ENCODE measurements at regions not wholly inside any gene's neighbourhood (a gene's known extent, or its start where the extent isn't known, plus 50 kb on each side); places are given as distances from the start of the nearest gene placed in this dataset.

GRCh38 chr5:122638581-122638980 is 136.3 kb upstream of the SNX2 start:
- no peak overlapping the region for H3K27ac ChIP-seq (ENCODE audit: low read depth in 1 of 3, low read length in 2 of 3)
- H3K27me3 ChIP-seq (ENCODE audit: control insufficient read depth in 3 of 3, insufficient read depth in 3 of 3, low read length in 3 of 3): peaks cover 0 to 2% (median 0%) of the 10 kb centered on the region in 3 donors
- H3K36me3 ChIP-seq (ENCODE audit: control insufficient read depth in 3 of 3, insufficient read depth in 2 of 3, low read depth in 1 of 3, low read length in 3 of 3): no peaks in the 10 kb centered on the region
- 79 to 85% (median 80%) methylated on average over 1 of the region's 1 CpG for WGBS, 3 donors
- H3K4me1 ChIP-seq (ENCODE audit: control insufficient read depth in 3 of 3, insufficient read depth in 2 of 3, low read depth in 1 of 3, low read length in 2 of 3): no peaks in the 10 kb centered on the region
- no peak overlapping the region for H3K4me3 ChIP-seq (ENCODE audit: low read depth in 1 of 3, low read length in 3 of 3)
- FAIRE-seq (no peak), DNase-seq (no peak)
- H3K9me3 ChIP-seq (ENCODE audit: control insufficient read depth in 2 of 2, insufficient read depth in 1 of 2, low read depth in 1 of 2, low read length in 1 of 2): peaks cover 0 to 3% of the 10 kb centered on the region in 2 donors

- Histone ChIP-seq H3K27me3 (ENCODE audit: control insufficient read depth in 3 of 3, insufficient read depth in 3 of 3, low read length in 3 of 3) (peaks cover 0 to 2% (median 0%) of the 10 kb centered on the region in 3 donors), H3K4me1 (ENCODE audit: control insufficient read depth in 3 of 3, insufficient read depth in 2 of 3, low read depth in 1 of 3, low read length in 2 of 3) (no peaks in the 10 kb centered on the region), H3K9me3 (ENCODE audit: control insufficient read depth in 2 of 2, insufficient read depth in 1 of 2, low read depth in 1 of 2, low read length in 1 of 2) (peaks cover 0 to 3% of the 10 kb centered on the region in 2 donors), H3K4me3 (ENCODE audit: low read depth in 1 of 3, low read length in 3 of 3) (no peak overlapping the region), H3K27ac (ENCODE audit: low read depth in 1 of 3, low read length in 2 of 3) (no peak overlapping the region), H3K36me3 (ENCODE audit: control insufficient read depth in 3 of 3, insufficient read depth in 2 of 3, low read depth in 1 of 3, low read length in 3 of 3) (no peaks in the 10 kb centered on the region)
- DNase-seq (no peak), FAIRE-seq (no peak)
- WGBS, 3 donors: 62 to 76% (median 68%) methylated on average over 6 of the region's 6 CpGs
Observed at GRCh38 chr5:122639033-122639432, 135.8 kb upstream of the SNX2 start.

GRCh38 chr5:122639864-122640263 is 135.0 kb upstream of the SNX2 start:
- 61 to 77% (median 62%) methylated on average over 2 of the region's 2 CpGs for WGBS, 3 donors
- H3K4me3 ChIP-seq (ENCODE audit: low read depth in 1 of 3, low read length in 3 of 3): no peak overlapping the region
- H3K4me1 ChIP-seq (ENCODE audit: control insufficient read depth in 3 of 3, insufficient read depth in 2 of 3, low read depth in 1 of 3, low read length in 2 of 3): no peaks in the 10 kb centered on the region
- no peaks in the 10 kb centered on the region for H3K36me3 ChIP-seq (ENCODE audit: control insufficient read depth in 3 of 3, insufficient read depth in 2 of 3, low read depth in 1 of 3, low read length in 3 of 3)
- H3K9me3 ChIP-seq (ENCODE audit: control insufficient read depth in 2 of 2, insufficient read depth in 1 of 2, low read depth in 1 of 2, low read length in 1 of 2): peaks cover 0 to 3% of the 10 kb centered on the region in 2 donors
- H3K27ac ChIP-seq (ENCODE audit: low read depth in 1 of 3, low read length in 2 of 3): no peak overlapping the region
- FAIRE-seq (no peak), DNase-seq (no peak)
- H3K27me3 ChIP-seq (ENCODE audit: control insufficient read depth in 3 of 3, insufficient read depth in 3 of 3, low read length in 3 of 3): peaks cover 0 to 2% (median 0%) of the 10 kb centered on the region in 3 donors

GRCh38 chr5:122649080-122649479 is 125.8 kb upstream of the SNX2 start:
- H3K4me3 ChIP-seq (ENCODE audit: low read depth in 1 of 3, low read length in 3 of 3): no peak overlapping the region
- H3K4me1 ChIP-seq (ENCODE audit: control insufficient read depth in 3 of 3, insufficient read depth in 2 of 3, low read depth in 1 of 3, low read length in 2 of 3): no peaks in the 10 kb centered on the region
- H3K36me3 ChIP-seq (ENCODE audit: control insufficient read depth in 3 of 3, insufficient read depth in 2 of 3, low read depth in 1 of 3, low read length in 3 of 3): no peaks in the 10 kb centered on the region
- DNase-seq: no peak
- 67 to 75% (median 67%) methylated on average over 3 of the region's 3 CpGs for WGBS, 3 donors
- H3K9me3 ChIP-seq (ENCODE audit: control insufficient read depth in 2 of 2, insufficient read depth in 1 of 2, low read depth in 1 of 2, low read length in 1 of 2): no peaks in the 10 kb centered on the region
- H3K27ac ChIP-seq (ENCODE audit: low read depth in 1 of 3, low read length in 2 of 3): no peak overlapping the region
- H3K27me3 ChIP-seq (ENCODE audit: control insufficient read depth in 3 of 3, insufficient read depth in 3 of 3, low read length in 3 of 3): no peaks in the 10 kb centered on the region
- FAIRE-seq: no peak

- H3K36me3 ChIP-seq (ENCODE audit: control insufficient read depth in 3 of 3, insufficient read depth in 2 of 3, low read depth in 1 of 3, low read length in 3 of 3): no peaks in the 10 kb centered on the region
- 61 to 66% (median 64%) methylated on average over 3 of the region's 3 CpGs for WGBS, 3 donors
- DNase-seq (no peak), FAIRE-seq (no peak)
- no peaks in the 10 kb centered on the region for H3K27me3 ChIP-seq (ENCODE audit: control insufficient read depth in 3 of 3, insufficient read depth in 3 of 3, low read length in 3 of 3)
- H3K4me1 ChIP-seq (ENCODE audit: control insufficient read depth in 3 of 3, insufficient read depth in 2 of 3, low read depth in 1 of 3, low read length in 2 of 3): no peaks in the 10 kb centered on the region
- no peak overlapping the region for H3K27ac ChIP-seq (ENCODE audit: low read depth in 1 of 3, low read length in 2 of 3)
- no peak overlapping the region for H3K4me3 ChIP-seq (ENCODE audit: low read depth in 1 of 3, low read length in 3 of 3)
- no peaks in the 10 kb centered on the region for H3K9me3 ChIP-seq (ENCODE audit: control insufficient read depth in 2 of 2, insufficient read depth in 1 of 2, low read depth in 1 of 2, low read length in 1 of 2)
Observed at GRCh38 chr5:122653087-122654017, 121.5 kb upstream of the SNX2 start.

GRCh38 chr5:122656160-122656559 is 118.7 kb upstream of the SNX2 start:
- no peaks in the 10 kb centered on the region for H3K9me3 ChIP-seq (ENCODE audit: control insufficient read depth in 2 of 2, insufficient read depth in 1 of 2, low read depth in 1 of 2, low read length in 1 of 2)
- no peaks in the 10 kb centered on the region for H3K27me3 ChIP-seq (ENCODE audit: control insufficient read depth in 3 of 3, insufficient read depth in 3 of 3, low read length in 3 of 3)
- no peak for DNase-seq
- FAIRE-seq: no peak
- H3K36me3 ChIP-seq (ENCODE audit: control insufficient read depth in 3 of 3, insufficient read depth in 2 of 3, low read depth in 1 of 3, low read length in 3 of 3): no peaks in the 10 kb centered on the region
- H3K4me3 ChIP-seq (ENCODE audit: low read depth in 1 of 3, low read length in 3 of 3): no peak overlapping the region
- no peaks in the 10 kb centered on the region for H3K4me1 ChIP-seq (ENCODE audit: control insufficient read depth in 3 of 3, insufficient read depth in 2 of 3, low read depth in 1 of 3, low read length in 2 of 3)
- WGBS, 3 donors: 62 to 76% (median 75%) methylated on average over 4 of the region's 4 CpGs
- H3K27ac ChIP-seq (ENCODE audit: low read depth in 1 of 3, low read length in 2 of 3): no peak overlapping the region

- FAIRE-seq (no peak), DNase-seq (no peak)
- WGBS, 3 donors: 88 to 95% (median 89%) methylated on average over 1 of the region's 1 CpG
- no peaks in the 10 kb centered on the region for H3K9me3 ChIP-seq (ENCODE audit: control insufficient read depth in 2 of 2, insufficient read depth in 1 of 2, low read depth in 1 of 2, low read length in 1 of 2)
- no peaks in the 10 kb centered on the region for H3K27me3 ChIP-seq (ENCODE audit: control insufficient read depth in 3 of 3, insufficient read depth in 3 of 3, low read length in 3 of 3)
- no peak overlapping the region for H3K4me3 ChIP-seq (ENCODE audit: low read depth in 1 of 3, low read length in 3 of 3)
- no peaks in the 10 kb centered on the region for H3K4me1 ChIP-seq (ENCODE audit: control insufficient read depth in 3 of 3, insufficient read depth in 2 of 3, low read depth in 1 of 3, low read length in 2 of 3)
- no peak overlapping the region for H3K27ac ChIP-seq (ENCODE audit: low read depth in 1 of 3, low read length in 2 of 3)
- H3K36me3 ChIP-seq (ENCODE audit: control insufficient read depth in 3 of 3, insufficient read depth in 2 of 3, low read depth in 1 of 3, low read length in 3 of 3): no peaks in the 10 kb centered on the region
Observed at GRCh38 chr5:122656577-122656976, 118.3 kb upstream of the SNX2 start.

- Histone ChIP-seq H3K27me3 (ENCODE audit: control insufficient read depth in 3 of 3, insufficient read depth in 3 of 3, low read length in 3 of 3) (no peaks in the 10 kb centered on the region), H3K9me3 (ENCODE audit: control insufficient read depth in 2 of 2, insufficient read depth in 1 of 2, low read depth in 1 of 2, low read length in 1 of 2) (no peaks in the 10 kb centered on the region), H3K4me1 (ENCODE audit: control insufficient read depth in 3 of 3, insufficient read depth in 2 of 3, low read depth in 1 of 3, low read length in 2 of 3) (no peaks in the 10 kb centered on the region), H3K36me3 (ENCODE audit: control insufficient read depth in 3 of 3, insufficient read depth in 2 of 3, low read depth in 1 of 3, low read length in 3 of 3) (no peaks in the 10 kb centered on the region), H3K27ac (ENCODE audit: low read depth in 1 of 3, low read length in 2 of 3) (no peak overlapping the region), H3K4me3 (ENCODE audit: low read depth in 1 of 3, low read length in 3 of 3) (no peak overlapping the region)
- no peak for FAIRE-seq
- 33 to 65% (median 49%) methylated on average over 1 of the region's 1 CpG for WGBS, 3 donors
- no peak for DNase-seq
Observed at GRCh38 chr5:122661496-122662180, 113.2 kb upstream of the SNX2 start.
